ENCODE measurements at regions not wholly inside any gene's neighbourhood (a gene's known extent, or its start where the extent isn't known, plus 50 kb on each side); places are given as distances from the start of the nearest gene placed in this dataset.
"Not testable (repeated sequence)": the region's sequence is repeated elsewhere in the genome, so short reads cannot be mapped to it uniquely, and the experiment has no call there.

GRCh38 chr5:114704225-114704893 is 342.5 kb downstream of the KCNN2 start:
- TF ChIP-seq, protein P1, sequence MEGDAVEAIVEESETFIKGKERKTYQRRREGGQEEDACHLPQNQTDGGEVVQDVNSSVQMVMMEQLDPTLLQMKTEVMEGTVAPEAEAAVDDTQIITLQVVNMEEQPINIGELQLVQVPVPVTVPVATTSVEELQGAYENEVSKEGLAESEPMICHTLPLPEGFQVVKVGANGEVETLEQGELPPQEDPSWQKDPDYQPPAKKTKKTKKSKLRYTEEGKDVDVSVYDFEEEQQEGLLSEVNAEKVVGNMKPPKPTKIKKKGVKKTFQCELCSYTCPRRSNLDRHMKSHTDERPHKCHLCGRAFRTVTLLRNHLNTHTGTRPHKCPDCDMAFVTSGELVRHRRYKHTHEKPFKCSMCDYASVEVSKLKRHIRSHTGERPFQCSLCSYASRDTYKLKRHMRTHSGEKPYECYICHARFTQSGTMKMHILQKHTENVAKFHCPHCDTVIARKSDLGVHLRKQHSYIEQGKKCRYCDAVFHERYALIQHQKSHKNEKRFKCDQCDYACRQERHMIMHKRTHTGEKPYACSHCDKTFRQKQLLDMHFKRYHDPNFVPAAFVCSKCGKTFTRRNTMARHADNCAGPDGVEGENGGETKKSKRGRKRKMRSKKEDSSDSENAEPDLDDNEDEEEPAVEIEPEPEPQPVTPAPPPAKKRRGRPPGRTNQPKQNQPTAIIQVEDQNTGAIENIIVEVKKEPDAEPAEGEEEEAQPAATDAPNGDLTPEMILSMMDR (IDR thresholded peaks at IDR 0.05; ENCODE audit: low read length), result not testable (repeated sequence)
- TF ChIP-seq EZH2phosphoT487 (IDR thresholded peaks at IDR 0.05; ENCODE audit: low read length), result not testable (repeated sequence)
